ENCODE measurements at regions not wholly inside any gene's neighbourhood (a gene's known extent, or its start where the extent isn't known, plus 50 kb on each side); places are given as distances from the start of the nearest gene placed in this dataset.

DNA sequence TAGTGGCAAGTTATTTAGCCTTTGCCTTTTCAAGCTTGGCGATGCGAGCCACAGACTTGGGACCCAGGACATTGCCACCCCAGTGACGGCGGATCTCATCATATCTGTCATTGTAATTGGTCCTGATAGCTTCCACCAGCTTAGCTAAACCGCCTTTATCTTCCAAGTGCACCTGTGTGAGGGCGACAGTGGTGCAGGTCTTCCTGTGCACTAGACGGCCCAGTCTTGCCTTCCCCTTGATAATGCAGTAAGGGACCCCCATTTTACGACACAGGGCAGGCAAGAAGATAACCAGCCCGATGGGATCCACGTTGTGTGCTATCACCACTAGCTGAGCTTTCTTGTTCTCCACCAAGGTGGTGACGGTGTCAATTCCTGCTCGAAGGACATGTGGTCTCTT lies 99.6 kb upstream of the ITGB1 start:
- TF ChIP-seq EZH2phosphoT487 (IDR thresholded peaks at IDR 0.05; ENCODE audit: borderline replicate concordance, low read depth, low read length), result no peak
- TF ChIP-seq, protein P1, sequence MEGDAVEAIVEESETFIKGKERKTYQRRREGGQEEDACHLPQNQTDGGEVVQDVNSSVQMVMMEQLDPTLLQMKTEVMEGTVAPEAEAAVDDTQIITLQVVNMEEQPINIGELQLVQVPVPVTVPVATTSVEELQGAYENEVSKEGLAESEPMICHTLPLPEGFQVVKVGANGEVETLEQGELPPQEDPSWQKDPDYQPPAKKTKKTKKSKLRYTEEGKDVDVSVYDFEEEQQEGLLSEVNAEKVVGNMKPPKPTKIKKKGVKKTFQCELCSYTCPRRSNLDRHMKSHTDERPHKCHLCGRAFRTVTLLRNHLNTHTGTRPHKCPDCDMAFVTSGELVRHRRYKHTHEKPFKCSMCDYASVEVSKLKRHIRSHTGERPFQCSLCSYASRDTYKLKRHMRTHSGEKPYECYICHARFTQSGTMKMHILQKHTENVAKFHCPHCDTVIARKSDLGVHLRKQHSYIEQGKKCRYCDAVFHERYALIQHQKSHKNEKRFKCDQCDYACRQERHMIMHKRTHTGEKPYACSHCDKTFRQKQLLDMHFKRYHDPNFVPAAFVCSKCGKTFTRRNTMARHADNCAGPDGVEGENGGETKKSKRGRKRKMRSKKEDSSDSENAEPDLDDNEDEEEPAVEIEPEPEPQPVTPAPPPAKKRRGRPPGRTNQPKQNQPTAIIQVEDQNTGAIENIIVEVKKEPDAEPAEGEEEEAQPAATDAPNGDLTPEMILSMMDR (conservative IDR thresholded peaks at IDR 0.05; ENCODE audit: low read length), result no peak
- BruUV-seq (replicated peaks), result no TSS peak
- Histone ChIP-seq H3K36me3 (ENCODE audit: insufficient read depth, low read length) (no peaks in the 10 kb centered on the region), H3K4me3 (ENCODE audit: low read depth, low read length, poor library complexity, severe bottlenecking) (no peak overlapping the region), H3K4me1 (ENCODE audit: insufficient read depth, low read length, poor library complexity, severe bottlenecking) (no peaks in the 10 kb centered on the region), H2AFZ (ENCODE audit: low read length) (no peak overlapping the region), H3K9me2 (ENCODE audit: insufficient read depth, low read length) (no peaks in the 10 kb centered on the region), H3K9me3 (ENCODE audit: low read length) (no peaks in the 10 kb centered on the region), H3K4me2 (ENCODE audit: low read length) (no peak overlapping the region), H4K20me1 (ENCODE audit: insufficient read depth, low read length) (no peaks in the 10 kb centered on the region), H3K27ac (ENCODE audit: low read depth, low read length, poor library complexity, severe bottlenecking) (no peak overlapping the region), H3K79me2 (ENCODE audit: insufficient read depth, low read depth, low read length) (no peaks in the 10 kb centered on the region)
- DNase-seq (ENCODE audit: low spot score), result no peak
- CTCF ChIA-PET (ENCODE audit: unreplicated experiment), result no interaction called here
- POLR2A ChIA-PET, result interaction anchor here (0.9 to 1.3 kb wide), 2 partner anchors 9 to 52 kb away, joined by 3 read pairs; no protein-coding TSS in a partner anchor
- intact Hi-C loops (cut with micrococcal nuclease; ENCODE audit: unreplicated experiment), result no loop called here

DNA sequence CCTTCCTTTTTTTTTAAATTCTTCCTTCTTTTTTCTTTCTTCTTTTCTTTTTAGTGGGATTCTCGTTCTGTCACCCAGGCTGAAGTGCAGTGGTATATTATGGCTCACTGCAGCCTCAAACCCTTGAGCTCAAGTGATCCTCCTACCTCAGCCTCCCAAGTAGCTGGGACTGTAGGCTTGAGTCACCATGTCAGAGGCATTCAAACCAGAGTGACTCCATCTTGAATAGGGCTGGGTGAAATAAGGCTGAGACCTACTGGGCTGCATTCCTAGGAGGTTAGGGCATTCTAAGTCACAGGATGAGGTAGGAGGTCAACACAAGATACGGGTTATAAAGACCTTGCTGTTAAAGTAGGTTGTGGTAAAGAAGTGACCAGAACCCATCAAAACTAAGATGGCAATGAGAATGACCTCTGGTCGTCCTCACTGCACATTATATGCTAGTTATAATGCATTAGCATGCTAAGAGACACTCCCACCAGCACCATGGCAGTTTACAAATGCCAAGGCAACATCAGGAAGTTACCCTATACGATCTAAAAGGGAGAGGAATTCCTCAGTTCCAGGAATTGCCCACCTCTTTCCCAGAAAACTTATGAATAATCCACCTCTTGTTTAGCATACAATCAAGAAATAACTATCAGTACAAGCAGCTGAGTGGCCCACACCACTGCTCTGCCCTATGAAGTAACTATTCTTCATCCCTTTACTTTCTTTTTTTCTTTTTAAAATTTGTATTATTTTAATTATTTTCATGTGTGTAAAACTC lies 99.0 kb upstream of the ITGB1 start:
- H3K27ac ChIP-seq (ENCODE audit: low read depth, low read length, poor library complexity, severe bottlenecking), result no peak overlapping the region
- no peak overlapping the region for H3K4me2 ChIP-seq (ENCODE audit: low read length)
- no peak overlapping the region for H3K4me3 ChIP-seq (ENCODE audit: low read depth, low read length, poor library complexity, severe bottlenecking)
- no peak for TF ChIP-seq EZH2phosphoT487 (IDR thresholded peaks at IDR 0.05; ENCODE audit: borderline replicate concordance, low read depth, low read length)
- TF ChIP-seq, protein P1 (conservative IDR thresholded peaks at IDR 0.05; ENCODE audit: low read length), result no peak
- H3K79me2 ChIP-seq (ENCODE audit: insufficient read depth, low read depth, low read length), result no peaks in the 10 kb centered on the region
- intact Hi-C loops (cut with micrococcal nuclease; ENCODE audit: unreplicated experiment), result no loop called here
- ChIA-PET CTCF (ENCODE audit: unreplicated experiment) (no interaction called here), POLR2A (no interaction called here)
- no peaks in the 10 kb centered on the region for H3K9me3 ChIP-seq (ENCODE audit: low read length)
- H3K4me1 ChIP-seq (ENCODE audit: insufficient read depth, low read length, poor library complexity, severe bottlenecking), result no peaks in the 10 kb centered on the region
- no TSS peak for BruUV-seq (replicated peaks)
- DNase-seq (ENCODE audit: low spot score), result no peak
- H3K36me3 ChIP-seq (ENCODE audit: insufficient read depth, low read length), result no peaks in the 10 kb centered on the region
- H3K9me2 ChIP-seq (ENCODE audit: insufficient read depth, low read length), result no peaks in the 10 kb centered on the region
- no peak overlapping the region for H2AFZ ChIP-seq (ENCODE audit: low read length)
- H4K20me1 ChIP-seq (ENCODE audit: insufficient read depth, low read length), result no peaks in the 10 kb centered on the region

DNA sequence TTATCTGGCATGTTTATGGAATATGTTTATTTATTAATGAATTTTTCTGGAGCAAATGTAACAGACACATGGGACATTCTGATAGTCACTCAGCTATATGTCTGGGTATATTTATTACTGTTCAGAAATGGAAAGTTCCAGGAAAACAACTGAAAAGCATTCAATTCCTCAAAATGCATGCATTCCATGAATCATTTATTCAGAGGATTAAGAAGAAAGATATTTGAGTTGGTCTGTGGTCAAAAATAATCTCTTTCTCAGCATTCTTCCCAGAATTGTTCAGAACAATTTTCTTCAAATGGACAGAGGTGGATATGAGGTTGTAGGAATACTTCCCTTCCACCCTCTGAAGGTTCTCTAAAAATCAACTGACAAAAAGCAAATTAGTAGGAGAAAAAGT lies 97.6 kb upstream of the ITGB1 start:
- Histone ChIP-seq H3K4me2 (ENCODE audit: low read length) (no peak overlapping the region), H3K9me2 (ENCODE audit: insufficient read depth, low read length) (no peaks in the 10 kb centered on the region), H3K9me3 (ENCODE audit: low read length) (no peaks in the 10 kb centered on the region), H3K79me2 (ENCODE audit: insufficient read depth, low read depth, low read length) (no peaks in the 10 kb centered on the region), H3K27ac (ENCODE audit: low read depth, low read length, poor library complexity, severe bottlenecking) (no peak overlapping the region), H3K4me3 (ENCODE audit: low read depth, low read length, poor library complexity, severe bottlenecking) (no peak overlapping the region), H3K4me1 (ENCODE audit: insufficient read depth, low read length, poor library complexity, severe bottlenecking) (no peaks in the 10 kb centered on the region), H2AFZ (ENCODE audit: low read length) (no peak overlapping the region), H3K36me3 (ENCODE audit: insufficient read depth, low read length) (no peaks in the 10 kb centered on the region), H4K20me1 (ENCODE audit: insufficient read depth, low read length) (no peaks in the 10 kb centered on the region)
- ChIA-PET CTCF (ENCODE audit: unreplicated experiment) (no interaction called here), POLR2A (no interaction called here)
- DNase-seq (ENCODE audit: low spot score), result no peak
- no TSS peak for BruUV-seq (replicated peaks)
- intact Hi-C loops (cut with micrococcal nuclease; ENCODE audit: unreplicated experiment), result no loop called here
- TF ChIP-seq EZH2phosphoT487 (IDR thresholded peaks at IDR 0.05; ENCODE audit: borderline replicate concordance, low read depth, low read length), result no peak
- TF ChIP-seq, protein P1 (conservative IDR thresholded peaks at IDR 0.05; ENCODE audit: low read length), result no peak

Data from OCI-LY7 (cell line).